HCT116 (cell line): ENCODE measurements at regions not wholly inside any gene's neighbourhood (a gene's known extent, or its start where the extent isn't known, plus 50 kb on each side); places are given as distances from the start of the nearest gene placed in this dataset.

ENCODE experiments used
- ATAC-seq: fragments of 200-7000 bp; cut with Tn5 transposase; 2 replicates; pipeline ENCODE4 v1.9.1; 2020; ENCODE audit warnings: mild to moderate bottlenecking, moderate library complexity
- BruUV-seq: library from RNA; stranded (reverse); fragments of 400-500 nt; replicated peaks from 2 replicates; lab custom pipeline; 2021; lab: Mats Ljungman, UMichigan
- CTCF ChIA-PET: fragments of 300-600 bp; sonication (Branson Sonifier 250); formaldehyde crosslinking; loops from one replicate; lab custom pipeline; 2021; ENCODE audit warnings: antibody characterized with exemption; lab: Charles Lee
- POLR2A ChIA-PET: fragments of 300-600, 350-600 bp; sonication (Branson Sonifier 250); formaldehyde crosslinking; loops from one replicate; lab custom pipeline; 2021; ENCODE audit warnings: antibody characterized with exemption; lab: Charles Lee
- RAD21 ChIA-PET, 2 experiments: fragments of 300-600 bp; sonication (Branson Sonifier 250); formaldehyde crosslinking; loops; one replicate each; lab custom pipeline; 2023; ENCODE audit warnings: low total read pairs in 2 of 2; ENCODE audit not compliant: uncharacterized antibody in 2 of 2, unreplicated experiment in 2 of 2, low non-redundant PET in 1 of 2; lab: Charles Lee
- DNase-seq: peaks from one replicate; pipeline ENCODE4 v3.0.0-alpha.2; 2010; ENCODE audit warnings: low read depth, low spot score
- H2AFZ ChIP-seq: fragments of 200-600 bp; shearing (Covaris generic), sonication (generic); 2 replicates; pipeline ENCODE4 v1.6.1; 2017; ENCODE audit warnings: low read depth, mixed run types, mixed read lengths, antibody characterized with exemption, low read length; ENCODE audit not compliant: poor library complexity, severe bottlenecking
- H3K27ac ChIP-seq: 2 replicates; pipeline ENCODE4 v1.5.1; 2012; ENCODE audit warnings: low read depth, low read length
- H3K27me3 ChIP-seq: fragments of 200-600 bp; sonication (generic); 2 replicates; pipeline ENCODE4 v1.6.1; 2016; ENCODE audit warnings: mixed run types, low read length, mixed read lengths; ENCODE audit not compliant: insufficient read depth
- H3K36me3 ChIP-seq, 2 experiments: fragments of 200-500 bp in 1 of 2; fragments of 200-600 bp in 1 of 2; sonication (Bioruptor generic) in 1 of 2; sonication (generic) in 1 of 2; 2 replicates each; pipeline versions ENCODE4 v1.5.1 to v1.6.1; 2014 to 2016; ENCODE audit warnings: low read length in 2 of 2, inconsistent platforms in 1 of 2, mixed read lengths in 1 of 2, mixed run types in 1 of 2; ENCODE audit not compliant: insufficient read depth in 2 of 2, control insufficient read depth in 1 of 2
- H3K4me1 ChIP-seq, 2 experiments: fragments of 200-600 bp in 1 of 2; sonication (generic) in 1 of 2; 2 replicates each; pipeline versions ENCODE4 v1.5.1 to v1.6.1; 2012 to 2017; ENCODE audit warnings: low read length in 2 of 2, inconsistent platforms in 1 of 2, mild to moderate bottlenecking in 1 of 2, mixed read lengths in 1 of 2, mixed run types in 1 of 2, moderate library complexity in 1 of 2; ENCODE audit not compliant: insufficient read depth in 2 of 2, control insufficient read depth in 1 of 2
- H3K4me2 ChIP-seq: fragments of 200-600 bp; sonication (generic); 2 replicates; pipeline ENCODE4 v1.6.1; 2017; ENCODE audit warnings: mixed run types, low read length, mixed read lengths
- H3K4me3 ChIP-seq, 2 experiments: fragments of 200-600 bp in 1 of 2; sonication (generic) in 1 of 2; replicated peaks in 1 of 2; 2 replicates each; pipeline ENCODE4 v1.5.1; 2011 to 2016; ENCODE audit warnings: low read length in 2 of 2, control low read depth in 1 of 2, low read depth in 1 of 2, mild to moderate bottlenecking in 1 of 2, mixed read lengths in 1 of 2, mixed run types in 1 of 2
- H3K79me2 ChIP-seq: fragments of 200-600 bp; sonication (generic); 2 replicates; pipeline ENCODE4 v1.6.1; 2017; ENCODE audit warnings: mild to moderate bottlenecking, mixed run types, low read length, moderate library complexity, mixed read lengths; ENCODE audit not compliant: insufficient read depth
- H3K9ac ChIP-seq: fragments of 200-600 bp; sonication (generic); 2 replicates; pipeline ENCODE4 v1.6.1; 2016; ENCODE audit warnings: low read length, mixed read lengths
- H3K9me2 ChIP-seq: fragments of 200-600 bp; sonication (generic), shearing (Covaris generic); 2 replicates; pipeline ENCODE4 v1.6.1; 2017; ENCODE audit warnings: mixed run types, mild to moderate bottlenecking, moderate library complexity; ENCODE audit not compliant: insufficient read depth
- H3K9me3 ChIP-seq, 2 experiments: fragments of 200-500 bp in 1 of 2; fragments of 200-600 bp in 1 of 2; sonication (Bioruptor generic) in 1 of 2; sonication (generic) in 1 of 2; 2 replicates each; pipeline ENCODE4 v1.6.1; 2014 to 2017; ENCODE audit warnings: low read length in 2 of 2, mixed read lengths in 2 of 2, inconsistent platforms in 1 of 2, low read depth in 1 of 2, mild to moderate bottlenecking in 1 of 2, mixed run types in 1 of 2, moderate library complexity in 1 of 2; ENCODE audit not compliant: control insufficient read depth in 1 of 2, insufficient read depth in 1 of 2
- H4K20me1 ChIP-seq: fragments of 200-600 bp; sonication (generic), shearing (Covaris generic); 2 replicates; pipeline ENCODE4 v1.6.1; 2017; ENCODE audit warnings: mixed run types, mild to moderate bottlenecking, moderate library complexity; ENCODE audit not compliant: insufficient read depth
- ATF3 ChIP-seq: IDR thresholded peaks from 2 replicates; pipeline ENCODE4 v1.6.1; 2012
- EGR1 ChIP-seq: IDR thresholded peaks from 2 replicates; pipeline ENCODE4 v1.6.1; 2012; ENCODE audit warnings: low read depth
- EZH2phosphoT487 ChIP-seq: fragments of 200-600 bp; IDR thresholded peaks from 2 replicates; pipeline ENCODE4 v1.6.1; 2018; ENCODE audit warnings: antibody characterized with exemption, borderline replicate concordance
- FOSL1 ChIP-seq: IDR thresholded peaks from 2 replicates; pipeline ENCODE4 v1.6.1; 2012; ENCODE audit warnings: low read depth
- POLR2A ChIP-seq: IDR thresholded peaks from 2 replicates; pipeline ENCODE4 v1.7.0; 2011; ENCODE audit warnings: borderline replicate concordance; ENCODE audit not compliant: insufficient read depth, insufficient read length; ENCODE audit errors: extremely low read depth
- ZBTB33 ChIP-seq: IDR thresholded peaks from 2 replicates; pipeline ENCODE4 v1.6.1; 2011; ENCODE audit warnings: mild to moderate bottlenecking, low read length, moderate library complexity; ENCODE audit not compliant: insufficient replicate concordance; ENCODE audit errors: extremely low read depth
- ZNF274 ChIP-seq: fragments of 200-500 bp; sonication (Bioruptor generic); IDR thresholded peaks from 2 replicates; pipeline ENCODE4 v1.6.1; 2014; ENCODE audit warnings: mild to moderate bottlenecking, low read depth, low read length, inconsistent platforms
- intact Hi-C: fragments of 100-400 bp; cut with micrococcal nuclease; formaldehyde crosslinking; loops from 2 replicates; pipeline ENCODE4 v1.10.0; 2022

GRCh38 chr1:228824366-228824765 lies 89.1 kb downstream of the RHOU start:
- ChIA-PET POLR2A (no interaction called here), RAD21 (no interaction called here), CTCF (no interaction called here)
- H3K36me3 ChIP-seq: no peaks in the 10 kb centered on the region
- intact Hi-C loops: no loop called here
- DNase-seq: no peak
- TF ChIP-seq ZNF274 (no peak), ZBTB33 (no peak), FOSL1 (no peak), POLR2A (no peak)
- H4K20me1 ChIP-seq: no peaks in the 10 kb centered on the region
- no peak overlapping the region for H3K4me2 ChIP-seq
- no peaks in the 10 kb centered on the region for H3K4me1 ChIP-seq
- no peak overlapping the region for H3K9ac ChIP-seq
- no peak for ATAC-seq
- H3K9me2 ChIP-seq: peaks cover 5% of the 10 kb centered on the region; the same call in 1 of the 2 replicates
- H3K79me2 ChIP-seq: no peaks in the 10 kb centered on the region
- H3K9me3 ChIP-seq: no peaks in the 10 kb centered on the region
- no peak overlapping the region for H2AFZ ChIP-seq
- no TSS peak for BruUV-seq
- H3K27ac ChIP-seq: no peak overlapping the region
- H3K4me3 ChIP-seq: no peak overlapping the region
- H3K27me3 ChIP-seq: no peaks in the 10 kb centered on the region

GRCh38 chr1:228825041-228825440 lies 89.8 kb downstream of the RHOU start:
- Histone ChIP-seq H3K27me3 (no peaks in the 10 kb centered on the region), H3K9me2 (0 out of 2 replicates have a peak, but pooled peaks cover under 1% of the 10 kb centered on the region), H2AFZ (no peak overlapping the region), H3K4me1 (peaks cover 4 to 6% of the 10 kb centered on the region in 2 experiments; a peak in 3 of 4 replicates), H3K27ac (no peak overlapping the region), H3K9ac (no peak overlapping the region), H3K79me2 (no peaks in the 10 kb centered on the region), H3K4me2 (no peak overlapping the region), H3K9me3 (no peaks in the 10 kb centered on the region)
- no TSS peak for BruUV-seq
- CTCF ChIA-PET: no interaction called here
- DNase-seq: no peak
- no peak for ATAC-seq
- TF ChIP-seq ATF3 (no peak), EZH2phosphoT487 (no peak), EGR1 (no peak)
- TF ChIP-seq, all 23 proteins: peak for 0
- Histone ChIP-seq H3K36me3 (no peaks in the 10 kb centered on the region), H3K4me3 (no peak overlapping the region), H4K20me1 (no peaks in the 10 kb centered on the region)
- intact Hi-C loops: no loop called here
- ChIA-PET POLR2A (no interaction called here), RAD21 (no interaction called here)
